Esophagus (tissue), 2 donors: ENCODE measurements at regions not wholly inside any gene's neighbourhood (a gene's known extent, or its start where the extent isn't known, plus 50 kb on each side); places are given as distances from the start of the nearest gene placed in this dataset.

Experiments
- H3K27ac ChIP-seq, 2 donors: one replicate each; pipeline ENCODE4 v1.5.1; 2013; ENCODE audit warnings: low read depth in 2 of 2, mild to moderate bottlenecking in 2 of 2, inconsistent platforms in 1 of 2, low read length in 1 of 2, moderate library complexity in 1 of 2
- H3K27me3 ChIP-seq, 2 donors: one replicate each; pipeline ENCODE4 v1.6.1; 2013; ENCODE audit warnings: low read length in 2 of 2, control low read depth in 1 of 2, mild to moderate bottlenecking in 1 of 2; ENCODE audit not compliant: insufficient read depth in 2 of 2, control insufficient read depth in 1 of 2
- H3K36me3 ChIP-seq, 2 donors: one replicate each; pipeline ENCODE4 v1.6.1; 2013; ENCODE audit warnings: low read length in 1 of 2; ENCODE audit not compliant: control insufficient read depth in 2 of 2, insufficient read depth in 2 of 2
- H3K4me1 ChIP-seq, 2 donors: one replicate each; pipeline ENCODE4 v1.6.1; 2013; ENCODE audit warnings: low read length in 1 of 2; ENCODE audit not compliant: control insufficient read depth in 2 of 2, insufficient read depth in 2 of 2
- H3K4me3 ChIP-seq, 2 donors: one replicate each; pipeline ENCODE4 v1.5.1; 2013; ENCODE audit warnings: low read length in 2 of 2, mild to moderate bottlenecking in 2 of 2, low read depth in 1 of 2, moderate library complexity in 1 of 2
- H3K9me3 ChIP-seq, 2 donors: one replicate each; pipeline ENCODE4 v1.6.1; 2013; ENCODE audit warnings: mild to moderate bottlenecking in 2 of 2, low read depth in 1 of 2, low read length in 1 of 2, moderate library complexity in 1 of 2; ENCODE audit not compliant: control insufficient read depth in 2 of 2, insufficient read depth in 1 of 2
- WGBS, 2 donors: extraction: QIAGEN DNeasy Blood & Tissue Kit; methylation state at CpG; one replicate each; pipeline ENCODE4 v1.1.7; 2013; 5-methylcytosine and 5-hydroxymethylcytosine counted together
- donor health status: healthy with polysubstance abuse.
- donor health status: Bipolar disorder and iron deficiency.

GRCh38 chr14:83558946-83559345, 1971.0 kb upstream of the FLRT2 start:
- H3K36me3 ChIP-seq, result no peaks in the 10 kb centered on the region
- H3K27me3 ChIP-seq, result no peaks in the 10 kb centered on the region
- no peak overlapping the region for H3K4me3 ChIP-seq
- no peaks in the 10 kb centered on the region for H3K4me1 ChIP-seq
- H3K27ac ChIP-seq, result no peak overlapping the region
- no peaks in the 10 kb centered on the region for H3K9me3 ChIP-seq

GRCh38 chr14:83559721-83560120, 1970.2 kb upstream of the FLRT2 start:
- Histone ChIP-seq H3K36me3 (no peaks in the 10 kb centered on the region), H3K4me3 (no peak overlapping the region), H3K27ac (no peak overlapping the region), H3K4me1 (no peaks in the 10 kb centered on the region), H3K9me3 (no peaks in the 10 kb centered on the region), H3K27me3 (no peaks in the 10 kb centered on the region)

GRCh38 chr14:83561261-83561660, 1968.7 kb upstream of the FLRT2 start:
- Histone ChIP-seq H3K36me3 (no peaks in the 10 kb centered on the region), H3K9me3 (no peaks in the 10 kb centered on the region), H3K4me1 (no peaks in the 10 kb centered on the region), H3K27ac (no peak overlapping the region), H3K4me3 (no peak overlapping the region), H3K27me3 (no peaks in the 10 kb centered on the region)
- 88 to 91% methylated on average over 7 of the region's 7 CpGs for WGBS, 2 donors

- Histone ChIP-seq H3K4me3 (no peak overlapping the region), H3K9me3 (no peaks in the 10 kb centered on the region), H3K27me3 (no peaks in the 10 kb centered on the region), H3K36me3 (no peaks in the 10 kb centered on the region), H3K4me1 (no peaks in the 10 kb centered on the region), H3K27ac (no peak overlapping the region)
- 94 to 95% methylated on average over 1 of the region's 1 CpG for WGBS, 2 donors
Measured at GRCh38 chr14:83566567-83566966, 1963.4 kb upstream of the FLRT2 start.

- H3K36me3 ChIP-seq, result no peaks in the 10 kb centered on the region
- H3K9me3 ChIP-seq, result no peaks in the 10 kb centered on the region
- no peaks in the 10 kb centered on the region for H3K4me1 ChIP-seq
- H3K27ac ChIP-seq, result no peak overlapping the region
- H3K4me3 ChIP-seq, result no peak overlapping the region
- H3K27me3 ChIP-seq, result no peaks in the 10 kb centered on the region
- WGBS, 2 donors, result 50 to 56% methylated on average over 1 of the region's 1 CpG
Measured at GRCh38 chr14:83568141-83568540, 1961.8 kb upstream of the FLRT2 start.

- Histone ChIP-seq H3K27ac (no peak overlapping the region), H3K9me3 (no peaks in the 10 kb centered on the region), H3K4me1 (no peaks in the 10 kb centered on the region), H3K36me3 (no peaks in the 10 kb centered on the region), H3K27me3 (no peaks in the 10 kb centered on the region), H3K4me3 (no peak overlapping the region)
- WGBS, 2 donors, result 74 to 77% methylated on average over 1 of the region's 1 CpG
Measured at GRCh38 chr14:83575301-83575700, 1954.6 kb upstream of the FLRT2 start.

- H3K27ac ChIP-seq, result no peak overlapping the region
- H3K4me3 ChIP-seq, result no peak overlapping the region
- no peaks in the 10 kb centered on the region for H3K4me1 ChIP-seq
- no peaks in the 10 kb centered on the region for H3K36me3 ChIP-seq
- no peaks in the 10 kb centered on the region for H3K27me3 ChIP-seq
- peaks cover 2 to 4% of the 10 kb centered on the region in 2 donors for H3K9me3 ChIP-seq
Measured at GRCh38 chr14:83583201-83583600, 1946.7 kb upstream of the FLRT2 start.

GRCh38 chr14:83594874-83595273, 1935.1 kb upstream of the FLRT2 start:
- no peaks in the 10 kb centered on the region for H3K4me1 ChIP-seq
- H3K4me3 ChIP-seq, result no peak overlapping the region
- H3K27me3 ChIP-seq, result no peaks in the 10 kb centered on the region
- WGBS, 2 donors, result 93 to 94% methylated on average over 13 of the region's 13 CpGs
- H3K36me3 ChIP-seq, result no peaks in the 10 kb centered on the region
- no peaks in the 10 kb centered on the region for H3K9me3 ChIP-seq
- no peak overlapping the region for H3K27ac ChIP-seq

- Histone ChIP-seq H3K27ac (no peak overlapping the region), H3K4me1 (no peaks in the 10 kb centered on the region), H3K9me3 (peaks cover 0 to 5% of the 10 kb centered on the region in 2 donors), H3K4me3 (no peak overlapping the region), H3K36me3 (no peaks in the 10 kb centered on the region), H3K27me3 (no peaks in the 10 kb centered on the region)
- 95 to 96% methylated on average over 9 of the region's 9 CpGs for WGBS, 2 donors
Measured at GRCh38 chr14:83607682-83608081, 1922.3 kb upstream of the FLRT2 start.

GRCh38 chr14:83611491-83611890, 1918.5 kb upstream of the FLRT2 start:
- Histone ChIP-seq H3K36me3 (no peaks in the 10 kb centered on the region), H3K9me3 (peaks cover 0 to 5% of the 10 kb centered on the region in 2 donors), H3K4me1 (no peaks in the 10 kb centered on the region), H3K4me3 (no peak overlapping the region), H3K27ac (no peak overlapping the region), H3K27me3 (no peaks in the 10 kb centered on the region)
- 19 to 42% methylated on average over 4 of the region's 4 CpGs for WGBS, 2 donors
